ENCODE measurements at regions not wholly inside any gene's neighbourhood (a gene's known extent, or its start where the extent isn't known, plus 50 kb on each side); places are given as distances from the start of the nearest gene placed in this dataset.

- DNase-seq (ENCODE audit: low read depth) = no peak
These were observed 156.5 kb downstream of the MOXD1 start for GRCh38 chr6:132244744-132245143.

GRCh38 chr6:132236744-132237143, 164.5 kb downstream of the MOXD1 start:
- DNase-seq (ENCODE audit: low read depth) = no peak

GRCh38 chr6:132236281-132236680, 165.0 kb downstream of the MOXD1 start:
- DNase-seq (ENCODE audit: low read depth) = no peak

- no peak for DNase-seq (ENCODE audit: low read depth)
These were observed 165.5 kb downstream of the MOXD1 start for GRCh38 chr6:132235596-132236280.

GRCh38 chr6:132234356-132234755, 166.9 kb downstream of the MOXD1 start:
- DNase-seq (ENCODE audit: low read depth) = no peak

- DNase-seq (ENCODE audit: low read depth) = no peak
These were observed 170.0 kb downstream of the MOXD1 start for GRCh38 chr6:132231121-132231884.

GRCh38 chr6:132228894-132229293, 172.4 kb downstream of the MOXD1 start:
- no peak for DNase-seq (ENCODE audit: low read depth)

GRCh38 chr6:132227904-132228303, 173.4 kb downstream of the MOXD1 start:
- DNase-seq (ENCODE audit: low read depth) = no peak

- DNase-seq (ENCODE audit: low read depth) = no peak
These were observed 176.3 kb downstream of the MOXD1 start for GRCh38 chr6:132224943-132225342.

GRCh38 chr6:132220800-132221199, 180.5 kb downstream of the MOXD1 start:
- no peak for DNase-seq (ENCODE audit: low read depth)

- no peak for DNase-seq (ENCODE audit: low read depth)
These were observed 181.4 kb downstream of the MOXD1 start for GRCh38 chr6:132219901-132220300.

- no peak for DNase-seq (ENCODE audit: low read depth)
These were observed 183.1 kb downstream of the MOXD1 start for GRCh38 chr6:132218059-132218696.

GRCh38 chr6:132215805-132216204, 185.5 kb downstream of the MOXD1 start:
- no peak for DNase-seq (ENCODE audit: low read depth)

- DNase-seq (ENCODE audit: low read depth) = no peak
These were observed 186.6 kb downstream of the MOXD1 start for GRCh38 chr6:132214716-132215115.

GRCh38 chr6:132213732-132214131, 187.5 kb downstream of the MOXD1 start:
- DNase-seq (ENCODE audit: low read depth) = no peak

- no peak for DNase-seq (ENCODE audit: low read depth)
These were observed 188.1 kb downstream of the MOXD1 start for GRCh38 chr6:132213191-132213590.

- DNase-seq (ENCODE audit: low read depth) = no peak
These were observed 190.2 kb downstream of the MOXD1 start for GRCh38 chr6:132210886-132211563.

- DNase-seq (ENCODE audit: low read depth) = no peak
These were observed 191.9 kb downstream of the MOXD1 start for GRCh38 chr6:132209351-132209750.

GRCh38 chr6:132207991-132208390, 193.3 kb downstream of the MOXD1 start:
- DNase-seq (ENCODE audit: low read depth) = no peak

- DNase-seq (ENCODE audit: low read depth) = no peak
These were observed 195.3 kb downstream of the MOXD1 start for GRCh38 chr6:132205946-132206345.

- DNase-seq (ENCODE audit: low read depth) = no peak
These were observed 196.7 kb downstream of the MOXD1 start for GRCh38 chr6:132204591-132204990.

- DNase-seq (ENCODE audit: low read depth) = peak; percentile 98
These were observed 198.7 kb downstream of the MOXD1 start for GRCh38 chr6:132202574-132202973.

Data from forelimb muscle (tissue), 1 donor.